C4-2B (cell line): ENCODE measurements at regions not wholly inside any gene's neighbourhood (a gene's known extent, or its start where the extent isn't known, plus 50 kb on each side); places are given as distances from the start of the nearest gene placed in this dataset.

Experiments
- ZFX ChIP-seq: fragments of 450-650 bp; IDR thresholded peaks from 2 replicates; pipeline ENCODE4 v1.6.1; 2017
- TF ChIP-seq, protein P1 (sequence below): fragments of 450-650 bp; conservative IDR thresholded peaks from 2 replicates; pipeline ENCODE4 v1.5.1; 2017; ENCODE audit warnings: mild to moderate bottlenecking

- TF ChIP-seq, protein P1, sequence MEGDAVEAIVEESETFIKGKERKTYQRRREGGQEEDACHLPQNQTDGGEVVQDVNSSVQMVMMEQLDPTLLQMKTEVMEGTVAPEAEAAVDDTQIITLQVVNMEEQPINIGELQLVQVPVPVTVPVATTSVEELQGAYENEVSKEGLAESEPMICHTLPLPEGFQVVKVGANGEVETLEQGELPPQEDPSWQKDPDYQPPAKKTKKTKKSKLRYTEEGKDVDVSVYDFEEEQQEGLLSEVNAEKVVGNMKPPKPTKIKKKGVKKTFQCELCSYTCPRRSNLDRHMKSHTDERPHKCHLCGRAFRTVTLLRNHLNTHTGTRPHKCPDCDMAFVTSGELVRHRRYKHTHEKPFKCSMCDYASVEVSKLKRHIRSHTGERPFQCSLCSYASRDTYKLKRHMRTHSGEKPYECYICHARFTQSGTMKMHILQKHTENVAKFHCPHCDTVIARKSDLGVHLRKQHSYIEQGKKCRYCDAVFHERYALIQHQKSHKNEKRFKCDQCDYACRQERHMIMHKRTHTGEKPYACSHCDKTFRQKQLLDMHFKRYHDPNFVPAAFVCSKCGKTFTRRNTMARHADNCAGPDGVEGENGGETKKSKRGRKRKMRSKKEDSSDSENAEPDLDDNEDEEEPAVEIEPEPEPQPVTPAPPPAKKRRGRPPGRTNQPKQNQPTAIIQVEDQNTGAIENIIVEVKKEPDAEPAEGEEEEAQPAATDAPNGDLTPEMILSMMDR, result no peak
- TF ChIP-seq ZFX, result no peak
Observed at GRCh38 chr12:86523844-86524243, 267.7 kb upstream of the MGAT4C start.
